ENCODE measurements at regions not wholly inside any gene's neighbourhood (a gene's known extent, or its start where the extent isn't known, plus 50 kb on each side); places are given as distances from the start of the nearest gene placed in this dataset.

- no peak for TF ChIP-seq CTCF (IDR thresholded peaks at IDR 0.05; ENCODE audit: insufficient read depth, low read length)
- DNase-seq (ENCODE audit: low read depth): no peak
These were observed 722.8 kb downstream of the TRAM1L1 start for GRCh38 chr4:116362583-116362982.

GRCh38 chr4:116361790-116362189, 723.6 kb downstream of the TRAM1L1 start:
- no peak overlapping the region for H3K4me3 ChIP-seq (ENCODE audit: low read depth, low read length)
- TF ChIP-seq CTCF (IDR thresholded peaks at IDR 0.05; ENCODE audit: insufficient read depth, low read length): no peak
- peak; percentile 18 for DNase-seq (ENCODE audit: low read depth)

More at GRCh38 chr4:116362583-116362982, 722.8 kb downstream of the TRAM1L1 start:
- no peak overlapping the region for H3K4me3 ChIP-seq (ENCODE audit: low read depth, low read length)

- DNase-seq (ENCODE audit: low read depth): peak; percentile 86
- peak; percentile 58 for TF ChIP-seq CTCF (IDR thresholded peaks at IDR 0.05; ENCODE audit: insufficient read depth, low read length)
- no peak overlapping the region for H3K4me3 ChIP-seq (ENCODE audit: low read depth, low read length)
These were observed 726.6 kb downstream of the TRAM1L1 start for GRCh38 chr4:116358633-116359222.

- DNase-seq (ENCODE audit: low read depth): peak; percentile 82
- no peak for TF ChIP-seq CTCF (IDR thresholded peaks at IDR 0.05; ENCODE audit: insufficient read depth, low read length)
- H3K4me3 ChIP-seq (ENCODE audit: low read depth, low read length): no peak overlapping the region
These were observed 727.6 kb downstream of the TRAM1L1 start for GRCh38 chr4:116357758-116358157.

GRCh38 chr4:116346750-116347149, 738.6 kb downstream of the TRAM1L1 start:
- no peak overlapping the region for H3K4me3 ChIP-seq (ENCODE audit: low read depth, low read length)
- DNase-seq (ENCODE audit: low read depth): no peak
- TF ChIP-seq CTCF (IDR thresholded peaks at IDR 0.05; ENCODE audit: insufficient read depth, low read length): no peak

GRCh38 chr4:116343809-116344208, 741.6 kb downstream of the TRAM1L1 start:
- no peak for DNase-seq (ENCODE audit: low read depth)
- no peak overlapping the region for H3K4me3 ChIP-seq (ENCODE audit: low read depth, low read length)
- no peak for TF ChIP-seq CTCF (IDR thresholded peaks at IDR 0.05; ENCODE audit: insufficient read depth, low read length)

GRCh38 chr4:116342143-116342542, 743.2 kb downstream of the TRAM1L1 start:
- no peak for TF ChIP-seq CTCF (IDR thresholded peaks at IDR 0.05; ENCODE audit: insufficient read depth, low read length)
- DNase-seq (ENCODE audit: low read depth): no peak
- H3K4me3 ChIP-seq (ENCODE audit: low read depth, low read length): no peak overlapping the region

Data from fibroblast of the aortic adventitia (primary cell).